Spleen (tissue), 7 donors: ENCODE measurements at regions not wholly inside any gene's neighbourhood (a gene's known extent, or its start where the extent isn't known, plus 50 kb on each side); places are given as distances from the start of the nearest gene placed in this dataset.

Source experiments
- CTCF ChIP-seq, 11 experiments: fragments of 200-600 bp in 7 of 11; fragments of 450-650 bp in 4 of 11; sonication (generic) in 4 of 11; IDR thresholded peaks in 8 of 11; conservative IDR thresholded peaks in 3 of 11; 1 replicate in 7 of 11; 2 replicates in 4 of 11; pipeline versions ENCODE4 v1.4.0 to v1.8.0; 2016 to 2021; ENCODE audit warnings: antibody characterized with exemption in 11 of 11, inconsistent platforms in 4 of 11, mild to moderate bottlenecking in 1 of 11
- POLR2A ChIP-seq, 3 donors: fragments of 450-650 bp; IDR thresholded peaks; one replicate each; pipeline ENCODE4 v1.5.1; 2017; ENCODE audit warnings: antibody characterized with exemption in 3 of 3, mild to moderate bottlenecking in 1 of 3
- donor health status: DM: no; HTN: no; CAD: no; lungs with moderate emphysema.
- donor health status: DM: no; HTN: no; CAD: no.
- donor health status: DM: no; HTN: no; CAD: no.

- TF ChIP-seq CTCF (IDR thresholded peaks at IDR 0.05 in 8 of 11, conservative IDR thresholded peaks at IDR 0.05 in 3 of 11), result no peak
- TF ChIP-seq POLR2A (IDR thresholded peaks at IDR 0.05), result no peak
These were observed 488.1 kb downstream of the SMARCA1 start for GRCh38 chrX:129035180-129035579.
